MM.1S (cell line): ENCODE measurements at regions not wholly inside any gene's neighbourhood (a gene's known extent, or its start where the extent isn't known, plus 50 kb on each side); places are given as distances from the start of the nearest gene placed in this dataset.
"Not testable (repeated sequence)": the region's sequence is repeated elsewhere in the genome, so short reads cannot be mapped to it uniquely, and the experiment has no call there.

Experiments used
- DNase-seq: peaks from one replicate; pipeline ENCODE4 v3.0.0-alpha.2; 2015
- H2AFZ ChIP-seq: fragments of 300-600 bp; sonication (generic); 2 replicates; pipeline ENCODE4 v1.6.0; 2016; ENCODE audit warnings: antibody characterized with exemption, low read length
- H3F3A ChIP-seq: fragments of 300-600 bp; sonication (generic); 2 replicates; pipeline ENCODE4 v1.6.1; 2016; ENCODE audit warnings: mild to moderate bottlenecking, antibody characterized with exemption, low read length, moderate library complexity, mixed read lengths; ENCODE audit not compliant: insufficient read depth
- H3K27ac ChIP-seq: fragments of 300-600 bp; sonication (generic); 2 replicates; pipeline ENCODE4 v1.5.1; 2016; ENCODE audit warnings: mild to moderate bottlenecking, low read length
- H3K27me3 ChIP-seq: fragments of 300-600 bp; sonication (generic); replicated peaks from 2 replicates; pipeline ENCODE4 v1.6.0; 2016; ENCODE audit warnings: low read length; ENCODE audit not compliant: insufficient read depth
- H3K36me3 ChIP-seq: fragments of 300-600 bp; sonication (generic); replicated peaks from 2 replicates; pipeline ENCODE4 v1.6.1; 2016; ENCODE audit warnings: mild to moderate bottlenecking, low read length, mixed read lengths; ENCODE audit not compliant: insufficient read depth
- H3K4me1 ChIP-seq: fragments of 300-600 bp; sonication (generic); 2 replicates; pipeline ENCODE4 v1.6.1; 2016; ENCODE audit warnings: low read length, mixed read lengths
- H3K4me2 ChIP-seq: fragments of 300-600 bp; sonication (generic); 2 replicates; pipeline ENCODE4 v1.6.0; 2016; ENCODE audit warnings: low read depth, low read length
- H3K4me3 ChIP-seq: fragments of 300-600 bp; sonication (generic); 2 replicates; pipeline ENCODE4 v1.5.1; 2016; ENCODE audit warnings: low read length, mixed read lengths
- H3K79me2 ChIP-seq: fragments of 300-600 bp; sonication (generic); 2 replicates; pipeline ENCODE4 v1.6.1; 2016; ENCODE audit warnings: mixed run types, low read length, mixed read lengths
- H3K9ac ChIP-seq: fragments of 300-600 bp; sonication (generic); 2 replicates; pipeline ENCODE4 v1.6.1; 2016; ENCODE audit warnings: low read length, mixed read lengths
- H3K9me2 ChIP-seq: fragments of 300-600 bp; sonication (generic); replicated peaks from 2 replicates; pipeline ENCODE4 v1.6.1; 2016; ENCODE audit warnings: mild to moderate bottlenecking, low read length, mixed read lengths; ENCODE audit not compliant: insufficient read depth
- H3K9me3 ChIP-seq: fragments of 300-600 bp; sonication (generic); replicated peaks from 2 replicates; pipeline ENCODE4 v1.6.1; 2016; ENCODE audit warnings: mild to moderate bottlenecking, low read length, mixed read lengths; ENCODE audit not compliant: insufficient read depth
- H4K20me1 ChIP-seq: fragments of 300-600 bp; sonication (generic); 2 replicates; pipeline ENCODE4 v1.6.1; 2016; ENCODE audit warnings: mild to moderate bottlenecking, low read length, moderate library complexity, mixed read lengths; ENCODE audit not compliant: insufficient read depth
- EZH2 ChIP-seq: fragments of 300-600 bp; sonication (generic); optimal IDR thresholded peaks from 2 replicates; pipeline ENCODE3; 2017; ENCODE audit warnings: low read depth, mild to moderate bottlenecking, antibody characterized with exemption, low read length, mixed read lengths
- EZH2phosphoT487 ChIP-seq: fragments of 300-600 bp; sonication (generic); IDR thresholded peaks from 2 replicates; pipeline ENCODE4 v1.6.1; 2018; ENCODE audit warnings: antibody characterized with exemption, low read length
- TF ChIP-seq, protein P1 (sequence below): fragments of 300-600 bp; sonication (generic); IDR thresholded peaks from 2 replicates; pipeline ENCODE4 v1.5.1; 2016; ENCODE audit warnings: antibody characterized with exemption, low read length, mixed read lengths

DNA sequence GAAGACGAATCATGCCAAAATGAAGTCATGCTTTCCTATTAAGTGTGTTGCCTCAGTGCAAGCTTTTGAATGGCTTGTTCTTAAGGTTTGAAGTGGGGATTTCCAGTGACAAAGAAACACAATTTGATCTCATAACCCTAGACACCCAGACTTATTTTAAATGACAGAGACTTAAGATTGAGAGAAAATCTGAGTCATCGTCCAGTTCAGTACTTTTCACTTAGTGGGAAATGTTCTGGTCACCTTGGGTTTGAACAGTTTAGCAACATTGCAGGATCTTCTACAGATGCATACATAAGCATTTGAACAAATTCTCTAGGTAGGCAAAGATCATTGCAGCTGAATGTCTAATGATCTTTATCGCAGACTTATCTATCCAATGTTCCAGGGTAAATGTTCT lies 926.7 kb upstream of the ADAMTS5 start:
- H3K36me3 ChIP-seq, H3K4me3 ChIP-seq, H4K20me1 ChIP-seq, H3K4me2 ChIP-seq, H3K9me3 ChIP-seq, H3K27ac ChIP-seq, H3K27me3 ChIP-seq, H3K9me2 ChIP-seq, H3K4me1 ChIP-seq, H3K9ac ChIP-seq, H3F3A ChIP-seq, H2AFZ ChIP-seq, H3K79me2 ChIP-seq, DNase-seq: not testable (repeated sequence)

DNA sequence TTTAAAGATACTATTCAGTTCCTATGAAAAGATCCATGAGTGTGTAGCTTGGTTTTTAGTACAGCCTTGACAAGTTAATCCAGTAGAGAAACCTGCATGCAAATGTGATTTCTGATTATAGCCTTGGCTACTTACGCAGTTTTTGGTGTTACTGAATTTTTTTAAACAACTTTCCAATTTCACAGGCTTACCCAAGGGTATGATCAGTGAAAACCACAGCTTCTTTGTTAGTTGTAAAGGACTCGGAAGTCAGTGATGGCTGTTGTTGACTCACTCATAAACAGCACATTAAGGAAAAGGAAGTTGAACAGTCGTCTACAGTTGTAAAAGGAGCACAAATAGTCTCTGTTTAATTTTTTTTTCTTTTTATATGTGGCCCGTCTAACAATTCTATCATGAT lies 924.6 kb upstream of the ADAMTS5 start:
- H3K4me3 ChIP-seq, H3F3A ChIP-seq, H3K9me2 ChIP-seq, H3K9me3 ChIP-seq, H3K36me3 ChIP-seq, H3K9ac ChIP-seq, H4K20me1 ChIP-seq, H3K79me2 ChIP-seq, DNase-seq, H3K27me3 ChIP-seq, H3K27ac ChIP-seq, H3K4me2 ChIP-seq, H3K4me1 ChIP-seq, H2AFZ ChIP-seq: not testable (repeated sequence)

DNA sequence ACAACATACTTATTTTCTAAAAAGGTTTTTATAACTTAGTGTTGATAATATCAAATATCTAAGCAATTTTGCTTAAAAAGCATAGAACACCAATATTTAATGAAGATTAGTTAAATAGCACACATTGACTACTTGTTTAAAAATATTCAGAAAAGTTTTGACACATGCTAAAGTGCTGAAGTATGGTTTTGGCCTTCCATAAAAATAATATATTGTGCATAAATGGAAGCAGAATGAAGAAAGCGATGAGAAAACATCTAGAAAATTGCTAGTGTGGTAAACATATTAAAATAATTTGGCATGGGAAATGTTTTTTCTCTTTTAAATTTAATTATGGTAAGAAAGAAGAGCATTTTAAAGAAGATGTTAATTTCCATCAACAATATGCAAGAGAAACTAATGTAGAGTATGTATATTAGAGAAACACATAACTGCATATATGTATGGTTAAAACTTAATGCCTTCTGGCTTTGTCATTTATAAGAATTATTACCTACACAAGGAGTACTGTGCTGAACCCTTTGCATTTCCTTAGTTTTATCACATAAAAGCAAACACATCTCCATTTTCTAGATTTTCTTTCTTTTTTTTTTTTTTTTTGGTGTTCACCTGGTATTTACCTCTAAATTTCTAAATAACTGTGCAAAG lies 921.0 kb upstream of the ADAMTS5 start:
- not testable (repeated sequence) for H3K4me2 ChIP-seq, DNase-seq, H3K27me3 ChIP-seq, H3K27ac ChIP-seq, H3K4me1 ChIP-seq, H3K4me3 ChIP-seq, H3K9me2 ChIP-seq, H2AFZ ChIP-seq, H3K79me2 ChIP-seq, H3K9ac ChIP-seq, H3F3A ChIP-seq, H3K36me3 ChIP-seq, H4K20me1 ChIP-seq, H3K9me3 ChIP-seq

DNA sequence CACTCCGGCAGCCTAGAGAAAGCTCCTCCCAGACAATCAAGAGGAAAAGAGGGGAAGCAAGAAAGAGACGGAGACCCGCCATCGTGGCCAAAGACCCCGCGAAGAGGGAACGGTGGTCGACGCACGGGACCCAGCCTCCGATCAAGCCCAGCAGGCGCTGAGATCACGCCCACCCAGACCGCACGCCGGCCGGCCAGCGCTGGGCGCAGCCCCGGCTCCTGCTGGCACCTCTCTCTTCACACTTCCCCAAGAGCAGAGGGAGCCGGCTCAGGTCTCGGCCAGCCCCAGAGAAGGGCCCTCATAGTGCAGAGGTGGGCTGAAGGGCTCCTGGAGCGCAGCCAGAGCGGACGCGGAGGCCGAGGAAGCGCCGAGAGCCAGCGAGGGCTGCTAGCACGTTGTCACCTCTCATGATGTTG lies 918.4 kb upstream of the ADAMTS5 start:
- Histone ChIP-seq H3K9me2 (no peaks in the 10 kb centered on the region), H3K9me3 (no peaks in the 10 kb centered on the region), H3K27me3 (no peaks in the 10 kb centered on the region), H3K4me2 (no peak overlapping the region), H3K9ac (no peak overlapping the region), H3K79me2 (no peaks in the 10 kb centered on the region), H3F3A (no peaks in the 10 kb centered on the region), H3K27ac (no peak overlapping the region), H3K4me1 (no peaks in the 10 kb centered on the region), H3K4me3 (no peak overlapping the region), H2AFZ (no peak overlapping the region), H3K36me3 (no peaks in the 10 kb centered on the region), H4K20me1 (no peaks in the 10 kb centered on the region)
- DNase-seq: no peak
- TF ChIP-seq EZH2phosphoT487 (no peak), EZH2 (no peak)
- TF ChIP-seq, protein P1, sequence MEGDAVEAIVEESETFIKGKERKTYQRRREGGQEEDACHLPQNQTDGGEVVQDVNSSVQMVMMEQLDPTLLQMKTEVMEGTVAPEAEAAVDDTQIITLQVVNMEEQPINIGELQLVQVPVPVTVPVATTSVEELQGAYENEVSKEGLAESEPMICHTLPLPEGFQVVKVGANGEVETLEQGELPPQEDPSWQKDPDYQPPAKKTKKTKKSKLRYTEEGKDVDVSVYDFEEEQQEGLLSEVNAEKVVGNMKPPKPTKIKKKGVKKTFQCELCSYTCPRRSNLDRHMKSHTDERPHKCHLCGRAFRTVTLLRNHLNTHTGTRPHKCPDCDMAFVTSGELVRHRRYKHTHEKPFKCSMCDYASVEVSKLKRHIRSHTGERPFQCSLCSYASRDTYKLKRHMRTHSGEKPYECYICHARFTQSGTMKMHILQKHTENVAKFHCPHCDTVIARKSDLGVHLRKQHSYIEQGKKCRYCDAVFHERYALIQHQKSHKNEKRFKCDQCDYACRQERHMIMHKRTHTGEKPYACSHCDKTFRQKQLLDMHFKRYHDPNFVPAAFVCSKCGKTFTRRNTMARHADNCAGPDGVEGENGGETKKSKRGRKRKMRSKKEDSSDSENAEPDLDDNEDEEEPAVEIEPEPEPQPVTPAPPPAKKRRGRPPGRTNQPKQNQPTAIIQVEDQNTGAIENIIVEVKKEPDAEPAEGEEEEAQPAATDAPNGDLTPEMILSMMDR: no peak

DNA sequence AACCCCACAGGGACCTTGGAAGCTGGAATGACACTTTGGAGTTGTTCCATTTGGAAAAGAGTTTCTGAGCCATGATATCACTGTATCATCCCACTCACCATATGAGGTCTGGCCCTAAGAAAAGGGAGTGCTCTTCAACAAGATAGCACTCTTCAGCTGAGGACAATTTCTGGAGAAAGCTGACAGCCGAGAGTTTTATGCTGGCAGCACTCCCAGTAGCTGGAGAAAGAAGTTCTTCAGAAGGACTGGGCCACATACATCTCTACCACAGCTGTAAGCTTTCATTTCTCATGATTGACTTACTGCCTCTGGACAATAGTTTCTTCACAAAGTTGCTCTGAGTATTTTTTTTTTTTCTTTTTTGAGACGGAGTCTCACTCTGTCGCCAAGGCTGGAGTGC lies 914.4 kb upstream of the ADAMTS5 start:
- H3K9ac ChIP-seq, H3K9me3 ChIP-seq, H3K4me2 ChIP-seq, H3K36me3 ChIP-seq, DNase-seq, H3F3A ChIP-seq, H3K27ac ChIP-seq, H3K79me2 ChIP-seq, H3K27me3 ChIP-seq, H2AFZ ChIP-seq, H3K4me1 ChIP-seq, H3K9me2 ChIP-seq, H4K20me1 ChIP-seq, H3K4me3 ChIP-seq: not testable (repeated sequence)

DNA sequence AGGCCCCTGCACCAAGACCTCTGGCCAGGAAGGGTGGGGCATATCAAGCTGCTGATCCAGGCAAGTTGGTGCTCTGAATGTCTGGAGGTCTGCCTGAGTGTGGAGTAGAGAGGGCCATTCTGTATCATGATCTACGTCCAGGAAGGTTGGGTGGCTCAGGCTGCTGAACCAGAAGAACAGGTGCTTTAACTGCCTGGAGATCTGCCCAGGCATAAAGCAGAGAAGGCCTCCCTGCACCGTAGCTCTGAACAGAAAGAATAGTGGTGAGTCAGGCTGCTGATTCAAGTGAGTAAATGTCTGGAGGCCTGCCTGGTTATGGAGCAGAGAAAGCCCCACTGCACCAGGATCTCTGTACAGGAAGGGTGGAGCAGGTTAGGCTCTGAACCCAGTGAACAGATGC lies 905.5 kb upstream of the ADAMTS5 start:
- not testable (repeated sequence) for H3K79me2 ChIP-seq, H3K27ac ChIP-seq, H3K9ac ChIP-seq, H3K4me3 ChIP-seq, H3K27me3 ChIP-seq, H2AFZ ChIP-seq, H3F3A ChIP-seq, H3K9me2 ChIP-seq, H4K20me1 ChIP-seq, H3K4me1 ChIP-seq, H3K4me2 ChIP-seq, DNase-seq, H3K36me3 ChIP-seq, H3K9me3 ChIP-seq

DNA sequence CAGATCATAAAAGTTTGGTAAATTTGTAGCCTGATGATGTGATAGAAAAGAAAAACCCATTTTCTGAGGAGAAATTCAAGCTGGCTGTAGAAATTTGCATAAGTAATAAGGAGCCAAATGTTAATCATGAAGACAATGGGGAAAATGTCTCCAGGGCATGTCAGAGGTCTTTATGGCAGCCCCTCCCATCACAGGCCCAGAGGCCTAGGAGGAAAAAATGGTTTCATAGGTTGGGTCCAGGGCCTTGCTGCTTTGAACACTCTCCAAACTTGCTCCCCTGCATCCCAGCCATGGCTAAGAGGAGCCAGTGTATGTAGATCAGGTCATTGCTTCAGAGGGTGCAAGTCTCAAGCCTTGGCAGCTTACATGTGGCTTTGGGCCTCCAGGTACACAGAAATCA lies 903.9 kb upstream of the ADAMTS5 start:
- not testable (repeated sequence) for H3K27me3 ChIP-seq, H4K20me1 ChIP-seq, H3F3A ChIP-seq, H3K36me3 ChIP-seq, H3K4me3 ChIP-seq, H3K9me3 ChIP-seq, H3K9ac ChIP-seq, DNase-seq, H2AFZ ChIP-seq, H3K9me2 ChIP-seq, H3K27ac ChIP-seq, H3K4me1 ChIP-seq, H3K4me2 ChIP-seq, H3K79me2 ChIP-seq
